HFF-Myc (cell line): ENCODE measurements at regions not wholly inside any gene's neighbourhood (a gene's known extent, or its start where the extent isn't known, plus 50 kb on each side); places are given as distances from the start of the nearest gene placed in this dataset.
"Not testable (repeated sequence)": the region's sequence is repeated elsewhere in the genome, so short reads cannot be mapped to it uniquely, and the experiment has no call there.

Experiments
- DNase-seq: peaks from one replicate; pipeline ENCODE4 v3.0.0-alpha.2; 2011; ENCODE audit warnings: low read depth; ENCODE audit errors: extremely low read depth
- H3K4me3 ChIP-seq: replicated peaks from 2 replicates; pipeline ENCODE4 v1.5.1; 2011; ENCODE audit warnings: low read depth, mild to moderate bottlenecking, control low read depth, low read length
- TF ChIP-seq, protein P1 (sequence below): IDR thresholded peaks from 2 replicates; pipeline ENCODE4 v1.5.1; 2012; ENCODE audit warnings: mild to moderate bottlenecking, low read depth, low read length, control low read depth; ENCODE audit errors: missing control alignments

DNA sequence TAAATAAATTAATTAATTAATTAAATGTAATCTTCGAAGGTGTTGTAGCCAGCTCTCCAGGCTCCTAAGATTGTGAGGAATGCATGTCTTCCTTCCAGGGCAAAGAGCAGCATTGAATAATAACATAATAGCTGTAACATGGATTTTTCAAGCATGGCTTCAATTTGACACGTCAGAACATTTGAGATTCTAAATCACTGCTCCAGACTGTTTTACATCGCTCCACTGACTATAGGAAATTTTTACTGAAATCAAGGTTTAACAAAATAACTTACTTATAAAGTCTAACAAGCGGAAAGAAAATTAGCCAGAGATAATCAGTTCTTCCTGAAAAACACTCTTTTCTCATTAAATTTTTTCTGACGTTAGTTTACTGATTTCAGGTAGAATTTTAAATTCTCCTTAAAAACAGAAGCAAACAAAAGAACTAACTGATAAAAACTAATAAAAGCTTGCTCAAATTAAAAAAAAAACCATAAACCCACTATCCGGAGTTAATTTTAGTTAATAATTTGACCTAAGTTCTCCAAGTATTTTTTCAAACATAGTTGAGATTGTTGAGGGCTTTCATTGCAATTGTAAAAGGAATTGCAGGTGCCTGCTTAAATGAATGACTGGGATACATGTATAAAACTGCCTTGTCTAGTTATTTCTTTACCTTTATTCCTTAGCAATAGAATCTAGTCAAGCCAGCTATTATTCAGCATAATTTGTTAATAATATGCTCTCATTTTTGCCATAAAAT is 51.2 kb upstream of the SGCE start:
- TF ChIP-seq, protein P1, sequence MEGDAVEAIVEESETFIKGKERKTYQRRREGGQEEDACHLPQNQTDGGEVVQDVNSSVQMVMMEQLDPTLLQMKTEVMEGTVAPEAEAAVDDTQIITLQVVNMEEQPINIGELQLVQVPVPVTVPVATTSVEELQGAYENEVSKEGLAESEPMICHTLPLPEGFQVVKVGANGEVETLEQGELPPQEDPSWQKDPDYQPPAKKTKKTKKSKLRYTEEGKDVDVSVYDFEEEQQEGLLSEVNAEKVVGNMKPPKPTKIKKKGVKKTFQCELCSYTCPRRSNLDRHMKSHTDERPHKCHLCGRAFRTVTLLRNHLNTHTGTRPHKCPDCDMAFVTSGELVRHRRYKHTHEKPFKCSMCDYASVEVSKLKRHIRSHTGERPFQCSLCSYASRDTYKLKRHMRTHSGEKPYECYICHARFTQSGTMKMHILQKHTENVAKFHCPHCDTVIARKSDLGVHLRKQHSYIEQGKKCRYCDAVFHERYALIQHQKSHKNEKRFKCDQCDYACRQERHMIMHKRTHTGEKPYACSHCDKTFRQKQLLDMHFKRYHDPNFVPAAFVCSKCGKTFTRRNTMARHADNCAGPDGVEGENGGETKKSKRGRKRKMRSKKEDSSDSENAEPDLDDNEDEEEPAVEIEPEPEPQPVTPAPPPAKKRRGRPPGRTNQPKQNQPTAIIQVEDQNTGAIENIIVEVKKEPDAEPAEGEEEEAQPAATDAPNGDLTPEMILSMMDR = no peak
- DNase-seq = no peak
- no peak overlapping the region for H3K4me3 ChIP-seq

DNA sequence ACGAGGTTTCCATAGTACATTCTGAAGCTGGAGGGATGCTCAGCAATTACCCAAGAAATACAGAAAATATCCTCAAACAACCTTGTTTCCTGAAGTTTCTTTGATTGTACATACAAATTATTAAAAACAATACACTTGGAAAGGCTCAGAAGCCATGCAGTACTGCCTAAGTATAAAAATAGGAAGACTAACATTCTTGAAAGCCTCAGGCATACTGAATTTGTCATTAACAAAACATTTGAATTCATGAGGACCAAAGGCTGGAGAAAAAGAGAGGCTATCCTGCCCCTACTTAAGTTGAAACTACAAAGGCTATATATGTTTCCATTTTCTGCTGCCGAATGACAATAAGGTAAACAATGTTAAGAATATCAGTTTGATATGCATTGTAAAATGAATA is 54.3 kb upstream of the SGCE start:
- no peak overlapping the region for H3K4me3 ChIP-seq
- DNase-seq = no peak
- TF ChIP-seq, protein P1 = no peak

DNA sequence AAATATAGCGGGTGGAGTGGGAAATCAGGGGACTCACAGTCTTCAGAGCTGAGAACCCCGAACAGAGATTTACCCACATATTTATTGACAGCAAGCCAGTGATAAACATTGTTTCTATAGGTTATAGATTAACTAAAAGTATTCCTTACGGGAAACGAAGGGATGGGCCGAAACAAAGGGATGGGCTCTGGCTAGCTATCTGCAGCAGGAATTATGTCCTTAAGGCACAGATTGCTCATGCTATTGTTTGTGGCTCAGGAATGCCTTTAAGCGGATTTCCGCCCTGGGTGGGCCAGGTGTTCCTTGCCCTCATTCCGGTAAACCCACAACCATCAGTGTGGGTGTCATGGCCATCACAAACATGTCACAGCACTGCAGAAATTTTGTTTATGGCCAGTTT is 66.4 kb upstream of the SGCE start:
- not testable (repeated sequence) for DNase-seq

DNA sequence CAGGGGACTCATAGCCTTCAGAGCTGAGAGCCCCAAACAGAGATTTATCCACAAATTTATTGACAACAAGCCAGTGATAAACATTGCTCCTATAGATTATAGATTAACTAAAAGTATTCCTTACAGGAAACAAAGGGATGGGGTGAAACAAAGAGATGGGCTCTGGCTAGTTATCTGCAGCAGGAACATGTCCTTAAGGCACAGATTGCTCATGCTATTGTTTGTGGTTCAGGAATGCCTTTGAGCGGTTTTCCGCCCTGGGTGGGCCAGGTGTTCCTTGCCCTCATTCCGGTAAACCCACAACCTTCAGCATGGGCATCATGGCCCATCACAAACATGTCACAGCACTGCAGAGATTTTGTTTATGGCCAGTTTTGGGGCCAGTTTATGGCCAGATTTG is 73.0 kb upstream of the SGCE start:
- H3K4me3 ChIP-seq, DNase-seq: not testable (repeated sequence)

More for the DNA sequence above, 66.4 kb upstream of the SGCE start:
- H3K4me3 ChIP-seq = not testable (repeated sequence)

GRCh38 chr7:94738071-94738470 is 82.1 kb upstream of the SGCE start:
- no peak overlapping the region for H3K4me3 ChIP-seq
- TF ChIP-seq, protein P1 = no peak
- no peak for DNase-seq

- TF ChIP-seq, protein P1 = no peak
- DNase-seq = no peak
- H3K4me3 ChIP-seq = no peak overlapping the region
These were observed 83.2 kb upstream of the SGCE start for GRCh38 chr7:94739180-94739579.

DNA sequence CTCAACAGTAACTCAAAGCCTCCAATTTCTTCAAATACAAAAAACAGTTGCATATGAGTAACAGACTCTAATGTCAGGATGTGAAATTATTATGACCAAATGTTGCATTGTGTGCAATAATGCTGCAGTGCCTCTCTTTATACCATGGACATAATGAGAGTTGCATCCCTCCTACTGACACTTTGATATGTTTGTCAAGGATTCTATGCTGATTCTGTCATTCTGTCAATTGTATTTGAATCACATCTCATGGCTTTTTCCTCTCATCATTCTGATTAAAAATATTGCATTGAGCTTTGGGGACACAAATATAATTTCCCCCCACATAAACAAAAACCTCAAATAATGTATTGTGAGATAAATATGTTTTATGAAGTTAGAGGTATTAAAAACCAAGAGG is 84.6 kb upstream of the SGCE start:
- no peak overlapping the region for H3K4me3 ChIP-seq
- DNase-seq = no peak
- TF ChIP-seq, protein P1 = no peak

GRCh38 chr7:94741179-94741578 is 85.2 kb upstream of the SGCE start:
- TF ChIP-seq, protein P1 = no peak
- DNase-seq = no peak
- no peak overlapping the region for H3K4me3 ChIP-seq
